ENCODE measurements at regions not wholly inside any gene's neighbourhood (a gene's known extent, or its start where the extent isn't known, plus 50 kb on each side); places are given as distances from the start of the nearest gene placed in this dataset.

- Mint-ChIP-seq H3K9me3 (peaks cover 3% of the 10 kb centered on the region), H3K36me3 (no peaks in the 10 kb centered on the region), H3K4me1 (ENCODE audit: low read depth) (no peaks in the 10 kb centered on the region), H3K4me3 (no peak overlapping the region), H3K27ac (no peak overlapping the region), H3K27me3 (no peaks in the 10 kb centered on the region)
- ChIA-PET CTCF (no interaction called here), POLR2A (no interaction called here)
- no peak for DNase-seq
- intact Hi-C loops (cut with micrococcal nuclease): no loop called here
Measured at GRCh38 chr3:163481738-163482137, 1596.6 kb downstream of the SI start.

GRCh38 chr3:163476179-163476578, 1602.1 kb downstream of the SI start:
- no peak overlapping the region for H3K4me3 Mint-ChIP-seq
- H3K4me1 Mint-ChIP-seq (ENCODE audit: low read depth): no peaks in the 10 kb centered on the region
- POLR2A ChIA-PET: no interaction called here
- H3K27me3 Mint-ChIP-seq: no peaks in the 10 kb centered on the region
- intact Hi-C loops (cut with micrococcal nuclease): no loop called here
- H3K27ac Mint-ChIP-seq: no peak overlapping the region
- no peaks in the 10 kb centered on the region for H3K36me3 Mint-ChIP-seq
- CTCF ChIA-PET: no interaction called here
- no peak for DNase-seq
- peaks cover 9% of the 10 kb centered on the region for H3K9me3 Mint-ChIP-seq

GRCh38 chr3:163474766-163475165, 1603.5 kb downstream of the SI start:
- intact Hi-C loops (cut with micrococcal nuclease): no loop called here
- Mint-ChIP-seq H3K27ac (no peak overlapping the region), H3K4me1 (ENCODE audit: low read depth) (no peaks in the 10 kb centered on the region), H3K9me3 (peaks cover 9% of the 10 kb centered on the region), H3K4me3 (no peak overlapping the region), H3K36me3 (no peaks in the 10 kb centered on the region), H3K27me3 (no peaks in the 10 kb centered on the region)
- POLR2A ChIA-PET: no interaction called here
- no peak for DNase-seq
- CTCF ChIA-PET: no interaction called here

GRCh38 chr3:163468531-163469335, 1609.6 kb downstream of the SI start:
- Mint-ChIP-seq H3K27me3 (no peaks in the 10 kb centered on the region), H3K9me3 (peaks cover 26% of the 10 kb centered on the region), H3K4me1 (ENCODE audit: low read depth) (no peaks in the 10 kb centered on the region), H3K36me3 (no peaks in the 10 kb centered on the region), H3K4me3 (no peak overlapping the region), H3K27ac (no peak overlapping the region)
- POLR2A ChIA-PET: no interaction called here
- DNase-seq: no peak
- CTCF ChIA-PET: no interaction called here
- intact Hi-C loops (cut with micrococcal nuclease): no loop called here

- Mint-ChIP-seq H3K9me3 (peaks cover 17% of the 10 kb centered on the region), H3K36me3 (no peaks in the 10 kb centered on the region), H3K4me3 (no peak overlapping the region), H3K4me1 (ENCODE audit: low read depth) (no peaks in the 10 kb centered on the region), H3K27ac (no peak overlapping the region), H3K27me3 (no peaks in the 10 kb centered on the region)
- ChIA-PET POLR2A (no interaction called here), CTCF (no interaction called here)
- no peak for DNase-seq
- intact Hi-C loops (cut with micrococcal nuclease): no loop called here
Measured at GRCh38 chr3:163462446-163462845, 1615.8 kb downstream of the SI start.

- H3K27ac Mint-ChIP-seq: no peak overlapping the region
Measured at GRCh38 chr3:163450698-163451097, 1627.6 kb downstream of the SI start.

DNA sequence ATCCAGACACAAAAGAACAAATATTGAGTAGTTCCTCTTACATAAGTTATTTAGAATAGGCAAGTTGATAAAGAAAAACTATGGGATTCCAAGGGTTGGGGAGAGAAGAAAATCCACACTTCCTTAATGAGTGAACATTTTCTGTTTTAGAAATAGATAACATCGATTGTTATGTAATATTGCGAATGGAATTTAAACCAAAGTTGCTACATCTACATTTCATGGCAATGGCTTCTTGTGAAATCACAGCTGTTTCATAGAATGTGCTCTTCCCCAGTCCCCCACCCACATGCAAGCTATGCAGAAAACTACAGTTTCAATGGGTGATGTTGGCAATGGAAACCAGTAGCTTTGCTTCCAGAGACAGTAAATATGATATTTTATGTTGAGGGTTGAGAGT, 1639.5 kb downstream of the SI start:
- no peak overlapping the region for H3K4me3 Mint-ChIP-seq
- no peaks in the 10 kb centered on the region for H3K36me3 Mint-ChIP-seq
- H3K4me1 Mint-ChIP-seq (ENCODE audit: low read depth): no peaks in the 10 kb centered on the region
- POLR2A ChIA-PET: no interaction called here
- CTCF ChIA-PET: no interaction called here
- DNase-seq: no peak
- no peaks in the 10 kb centered on the region for H3K27me3 Mint-ChIP-seq
- peaks cover 4% of the 10 kb centered on the region for H3K9me3 Mint-ChIP-seq
- intact Hi-C loops (cut with micrococcal nuclease): no loop called here
- H3K27ac Mint-ChIP-seq: no peak overlapping the region

More at GRCh38 chr3:163450698-163451097, 1627.6 kb downstream of the SI start:
- POLR2A ChIA-PET: no interaction called here
- H3K9me3 Mint-ChIP-seq: peaks cover 25% of the 10 kb centered on the region
- no peaks in the 10 kb centered on the region for H3K27me3 Mint-ChIP-seq
- no peaks in the 10 kb centered on the region for H3K36me3 Mint-ChIP-seq
- no peak for DNase-seq
- H3K4me1 Mint-ChIP-seq (ENCODE audit: low read depth): no peaks in the 10 kb centered on the region
- intact Hi-C loops (cut with micrococcal nuclease): no loop called here
- CTCF ChIA-PET: no interaction called here
- no peak overlapping the region for H3K4me3 Mint-ChIP-seq

DNA sequence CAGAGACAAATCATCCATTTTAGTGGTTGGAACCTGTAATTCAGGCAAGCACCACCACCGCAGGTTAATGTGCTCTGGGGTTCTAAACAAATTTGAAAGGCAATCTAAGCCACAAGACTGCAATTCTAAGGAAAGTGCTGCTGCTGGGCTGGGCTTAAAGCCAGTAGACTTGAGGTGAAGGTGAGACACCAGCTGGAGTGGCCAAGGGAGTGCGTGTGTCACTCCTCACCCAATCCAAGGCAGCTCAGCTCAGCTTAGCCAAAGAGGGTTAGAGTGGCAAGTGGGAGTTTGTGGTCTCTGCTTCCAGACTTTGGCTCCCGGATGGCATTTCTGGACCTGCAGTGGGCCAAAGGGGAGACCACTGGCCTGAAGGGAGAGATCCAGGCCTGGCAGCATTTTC, 1655.6 kb downstream of the SI start:
- no peak for DNase-seq
- H3K4me1 Mint-ChIP-seq (ENCODE audit: low read depth): no peaks in the 10 kb centered on the region
- CTCF ChIA-PET: no interaction called here
- H3K36me3 Mint-ChIP-seq: no peaks in the 10 kb centered on the region
- H3K27me3 Mint-ChIP-seq: no peaks in the 10 kb centered on the region
- no peak overlapping the region for H3K4me3 Mint-ChIP-seq
- no peak overlapping the region for H3K27ac Mint-ChIP-seq
- intact Hi-C loops (cut with micrococcal nuclease): no loop called here
- POLR2A ChIA-PET: no interaction called here
- H3K9me3 Mint-ChIP-seq: peaks cover 3% of the 10 kb centered on the region

GRCh38 chr3:163391407-163392181, 1686.7 kb downstream of the SI start:
- no peaks in the 10 kb centered on the region for H3K4me1 Mint-ChIP-seq (ENCODE audit: low read depth)
- H3K27me3 Mint-ChIP-seq: no peaks in the 10 kb centered on the region
- no peaks in the 10 kb centered on the region for H3K36me3 Mint-ChIP-seq
- intact Hi-C loops (cut with micrococcal nuclease): no loop called here
- peaks cover 8% of the 10 kb centered on the region for H3K9me3 Mint-ChIP-seq
- CTCF ChIA-PET: no interaction called here
- no peak for DNase-seq
- POLR2A ChIA-PET: no interaction called here
- H3K4me3 Mint-ChIP-seq: no peak overlapping the region
- no peak overlapping the region for H3K27ac Mint-ChIP-seq

DNA sequence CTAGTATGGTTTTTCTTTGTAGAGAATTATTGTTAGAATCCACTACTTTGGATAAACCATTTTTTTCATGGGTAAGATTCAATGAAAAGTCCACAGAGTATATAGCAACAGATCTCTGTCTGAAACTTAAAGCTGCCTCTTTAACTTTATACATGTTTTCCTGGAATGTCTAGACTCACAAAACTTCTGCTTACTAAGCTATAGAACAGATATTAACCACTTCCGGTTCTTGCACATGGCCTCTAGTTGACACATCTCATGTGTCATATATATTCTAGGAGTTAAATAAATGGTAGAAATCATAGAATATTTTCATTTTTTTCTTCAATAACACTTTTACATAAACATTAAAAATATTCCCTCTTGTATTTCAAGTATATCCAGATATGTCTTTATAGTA, 1693.9 kb downstream of the SI start:
- H3K27me3 Mint-ChIP-seq: no peaks in the 10 kb centered on the region
- peaks cover 10% of the 10 kb centered on the region for H3K9me3 Mint-ChIP-seq
- intact Hi-C loops (cut with micrococcal nuclease): no loop called here
- ChIA-PET POLR2A (no interaction called here), CTCF (no interaction called here)
- H3K27ac Mint-ChIP-seq: no peak overlapping the region
- DNase-seq: no peak
- H3K4me3 Mint-ChIP-seq: no peak overlapping the region
- H3K36me3 Mint-ChIP-seq: no peaks in the 10 kb centered on the region
- H3K4me1 Mint-ChIP-seq (ENCODE audit: low read depth): no peaks in the 10 kb centered on the region

GRCh38 chr3:163382183-163382582, 1696.1 kb downstream of the SI start:
- intact Hi-C loops (cut with micrococcal nuclease): no loop called here
- peaks cover 10% of the 10 kb centered on the region for H3K9me3 Mint-ChIP-seq
- H3K4me3 Mint-ChIP-seq: no peak overlapping the region
- CTCF ChIA-PET: no interaction called here
- no peak for DNase-seq
- no peaks in the 10 kb centered on the region for H3K4me1 Mint-ChIP-seq (ENCODE audit: low read depth)
- no peak overlapping the region for H3K27ac Mint-ChIP-seq
- POLR2A ChIA-PET: no interaction called here
- no peaks in the 10 kb centered on the region for H3K36me3 Mint-ChIP-seq
- H3K27me3 Mint-ChIP-seq: no peaks in the 10 kb centered on the region

DNA sequence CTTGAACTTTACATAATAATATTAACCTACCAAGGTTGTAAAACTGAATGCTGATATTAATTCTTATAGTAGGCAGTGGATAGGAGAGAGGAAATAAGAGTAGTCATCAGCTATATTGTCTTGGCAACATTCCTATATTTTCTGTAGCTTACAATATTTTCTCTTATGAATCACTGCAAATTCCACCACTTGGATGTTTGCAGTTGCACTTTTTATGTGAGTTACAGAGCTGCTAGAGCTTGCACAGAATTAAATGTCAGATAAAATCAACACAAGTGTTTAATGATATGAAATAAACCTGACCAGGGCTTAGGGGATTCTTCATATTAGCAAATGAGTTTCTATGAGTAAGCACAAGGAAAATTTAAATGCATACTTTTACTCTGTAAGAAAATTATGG, 1710.1 kb downstream of the SI start:
- DNase-seq: no peak
- H3K9me3 Mint-ChIP-seq: peaks cover 16% of the 10 kb centered on the region
- H3K36me3 Mint-ChIP-seq: no peaks in the 10 kb centered on the region
- H3K4me1 Mint-ChIP-seq (ENCODE audit: low read depth): no peaks in the 10 kb centered on the region
- ChIA-PET POLR2A (no interaction called here), CTCF (no interaction called here)
- intact Hi-C loops (cut with micrococcal nuclease): no loop called here
- no peaks in the 10 kb centered on the region for H3K27me3 Mint-ChIP-seq
- H3K4me3 Mint-ChIP-seq: no peak overlapping the region
- no peak overlapping the region for H3K27ac Mint-ChIP-seq

DNA sequence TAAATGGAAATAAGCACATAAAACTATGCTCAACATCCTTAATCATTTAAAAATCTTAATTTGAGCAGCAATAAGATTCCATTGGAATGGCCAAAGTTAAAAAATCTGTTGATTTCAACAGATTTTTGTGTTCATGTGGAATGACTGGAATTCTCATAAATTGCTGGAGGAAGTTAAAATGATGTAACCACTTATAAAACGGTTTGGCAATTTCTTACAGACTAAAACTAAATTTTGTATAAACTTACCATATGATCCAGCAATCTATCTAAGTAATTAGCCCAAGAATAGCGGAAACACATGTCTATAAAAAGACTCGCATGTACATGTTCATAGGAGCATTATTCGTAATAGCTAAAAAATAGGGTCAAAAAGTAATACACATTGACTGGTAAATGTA, 1713.6 kb downstream of the SI start:
- Mint-ChIP-seq H3K36me3 (no peaks in the 10 kb centered on the region), H3K4me1 (ENCODE audit: low read depth) (no peaks in the 10 kb centered on the region), H3K27me3 (no peaks in the 10 kb centered on the region), H3K4me3 (no peak overlapping the region), H3K9me3 (peaks cover 11% of the 10 kb centered on the region), H3K27ac (no peak overlapping the region)
- DNase-seq: no peak
- ChIA-PET CTCF (no interaction called here), POLR2A (no interaction called here)
- intact Hi-C loops (cut with micrococcal nuclease): no loop called here
